ENCODE measurements at regions not wholly inside any gene's neighbourhood (a gene's known extent, or its start where the extent isn't known, plus 50 kb on each side); places are given as distances from the start of the nearest gene placed in this dataset.

- TF ChIP-seq GATA2 (IDR thresholded peaks at IDR 0.05; ENCODE audit: low read depth, low read length) (no peak), GATA3 (IDR thresholded peaks at IDR 0.05; ENCODE audit: low read depth, low read length) (no peak)
Measured at GRCh38 chr6:10230531-10230930, 184.3 kb downstream of the TFAP2A start.

- TF ChIP-seq GATA3 (IDR thresholded peaks at IDR 0.05; ENCODE audit: low read depth, low read length), result no peak
- no peak for TF ChIP-seq GATA2 (IDR thresholded peaks at IDR 0.05; ENCODE audit: low read depth, low read length)
Measured at GRCh38 chr6:10223841-10224240, 191.0 kb downstream of the TFAP2A start.

GRCh38 chr6:10221178-10221577 is 193.7 kb downstream of the TFAP2A start:
- no peak for TF ChIP-seq GATA2 (IDR thresholded peaks at IDR 0.05; ENCODE audit: low read depth, low read length)
- no peak for TF ChIP-seq GATA3 (IDR thresholded peaks at IDR 0.05; ENCODE audit: low read depth, low read length)

- TF ChIP-seq GATA2 (IDR thresholded peaks at IDR 0.05; ENCODE audit: low read depth, low read length) (no peak), GATA3 (IDR thresholded peaks at IDR 0.05; ENCODE audit: low read depth, low read length) (no peak)
Measured at GRCh38 chr6:10219510-10219909, 195.4 kb downstream of the TFAP2A start.

- TF ChIP-seq GATA2 (IDR thresholded peaks at IDR 0.05; ENCODE audit: low read depth, low read length) (no peak), GATA3 (IDR thresholded peaks at IDR 0.05; ENCODE audit: low read depth, low read length) (no peak)
Measured at GRCh38 chr6:10217111-10217510, 197.8 kb downstream of the TFAP2A start.

GRCh38 chr6:10215326-10216110 is 199.4 kb downstream of the TFAP2A start:
- TF ChIP-seq GATA3 (IDR thresholded peaks at IDR 0.05; ENCODE audit: low read depth, low read length) (no peak), GATA2 (IDR thresholded peaks at IDR 0.05; ENCODE audit: low read depth, low read length) (no peak)

- TF ChIP-seq GATA2 (IDR thresholded peaks at IDR 0.05; ENCODE audit: low read depth, low read length) (no peak), GATA3 (IDR thresholded peaks at IDR 0.05; ENCODE audit: low read depth, low read length) (no peak)
Measured at GRCh38 chr6:10210052-10210451, 204.8 kb downstream of the TFAP2A start.

- TF ChIP-seq GATA3 (IDR thresholded peaks at IDR 0.05; ENCODE audit: low read depth, low read length), result no peak
- no peak for TF ChIP-seq GATA2 (IDR thresholded peaks at IDR 0.05; ENCODE audit: low read depth, low read length)
Measured at GRCh38 chr6:10205892-10206291, 209.0 kb downstream of the TFAP2A start.

GRCh38 chr6:10205120-10205519 is 209.8 kb downstream of the TFAP2A start:
- no peak for TF ChIP-seq GATA3 (IDR thresholded peaks at IDR 0.05; ENCODE audit: low read depth, low read length)
- no peak for TF ChIP-seq GATA2 (IDR thresholded peaks at IDR 0.05; ENCODE audit: low read depth, low read length)

- no peak for TF ChIP-seq GATA2 (IDR thresholded peaks at IDR 0.05; ENCODE audit: low read depth, low read length)
- no peak for TF ChIP-seq GATA3 (IDR thresholded peaks at IDR 0.05; ENCODE audit: low read depth, low read length)
Measured at GRCh38 chr6:10203651-10204050, 211.2 kb downstream of the TFAP2A start.

GRCh38 chr6:10202581-10202980 is 212.3 kb downstream of the TFAP2A start:
- TF ChIP-seq GATA2 (IDR thresholded peaks at IDR 0.05; ENCODE audit: low read depth, low read length), result no peak
- no peak for TF ChIP-seq GATA3 (IDR thresholded peaks at IDR 0.05; ENCODE audit: low read depth, low read length)

GRCh38 chr6:10201606-10202510 is 213.0 kb downstream of the TFAP2A start:
- TF ChIP-seq GATA3 (IDR thresholded peaks at IDR 0.05; ENCODE audit: low read depth, low read length) (no peak), GATA2 (IDR thresholded peaks at IDR 0.05; ENCODE audit: low read depth, low read length) (no peak)

GRCh38 chr6:10196090-10196489 is 218.8 kb downstream of the TFAP2A start:
- TF ChIP-seq GATA3 (IDR thresholded peaks at IDR 0.05; ENCODE audit: low read depth, low read length), result no peak

GRCh38 chr6:10194816-10195672 is 219.8 kb downstream of the TFAP2A start:
- TF ChIP-seq GATA3 (IDR thresholded peaks at IDR 0.05; ENCODE audit: low read depth, low read length), result no peak
- TF ChIP-seq GATA2 (IDR thresholded peaks at IDR 0.05; ENCODE audit: low read depth, low read length), result no peak

Measured in SH-SY5Y (cell line).